GM23338 (cell line): ENCODE measurements at regions not wholly inside any gene's neighbourhood (a gene's known extent, or its start where the extent isn't known, plus 50 kb on each side); places are given as distances from the start of the nearest gene placed in this dataset.

Experiments
- ATAC-seq: fragments of 200-7000 bp; cut with Tn5 transposase; 3 replicates; pipeline ENCODE4 v1.9.1; 2020
- DNase-seq: peaks from one replicate; pipeline ENCODE4 v3.0.0-alpha.2; 2015; ENCODE audit warnings: low spot score
- H2AFZ ChIP-seq: fragments of 200-600 bp; sonication (generic); 2 replicates; pipeline ENCODE4 v1.8.0; 2016; ENCODE audit warnings: antibody characterized with exemption, mild to moderate bottlenecking, moderate library complexity
- H3F3A ChIP-seq: fragments of 200-600 bp; sonication (generic); replicated peaks from 2 replicates; pipeline ENCODE4 v1.8.0; 2017; ENCODE audit warnings: antibody characterized with exemption, mixed run types, low read depth
- H3K27ac ChIP-seq: fragments of 200-600 bp; sonication (generic); 2 replicates; pipeline ENCODE4 v1.6.1; 2016; ENCODE audit warnings: low read depth
- H3K27me3 ChIP-seq: fragments of 200-600 bp; sonication (generic); 2 replicates; pipeline ENCODE4 v1.8.0; 2016; ENCODE audit warnings: mild to moderate bottlenecking, mixed run types, moderate library complexity; ENCODE audit not compliant: insufficient read depth
- H3K36me3 ChIP-seq: fragments of 200-600 bp; sonication (generic); 2 replicates; pipeline ENCODE4 v1.8.0; 2016; ENCODE audit warnings: mild to moderate bottlenecking; ENCODE audit not compliant: insufficient read depth
- H3K4me1 ChIP-seq: fragments of 200-600 bp; sonication (generic); 2 replicates; pipeline ENCODE4 v1.8.0; 2016; ENCODE audit warnings: mild to moderate bottlenecking, moderate library complexity; ENCODE audit not compliant: insufficient read depth
- H3K4me2 ChIP-seq: fragments of 200-600 bp; sonication (generic); 2 replicates; pipeline ENCODE4 v1.7.1; 2017; ENCODE audit warnings: mixed run types
- H3K4me3 ChIP-seq: fragments of 200-600 bp; sonication (generic); 2 replicates; pipeline ENCODE4 v1.6.1; 2016; ENCODE audit warnings: mixed run types
- H3K79me2 ChIP-seq: fragments of 200-600 bp; sonication (generic); replicated peaks from 2 replicates; pipeline ENCODE4 v1.8.0; 2017; ENCODE audit warnings: mild to moderate bottlenecking; ENCODE audit not compliant: insufficient read depth
- H3K9me2 ChIP-seq: fragments of 200-600 bp; sonication (generic); 2 replicates; pipeline ENCODE4 v1.8.0; 2017; ENCODE audit not compliant: insufficient read depth
- H4K20me1 ChIP-seq: fragments of 200-600 bp; sonication (generic); replicated peaks from 2 replicates; pipeline ENCODE4 v1.8.0; 2017; ENCODE audit warnings: mild to moderate bottlenecking; ENCODE audit not compliant: insufficient read depth
- H3K27ac Mint-ChIP-seq: 2 replicates; pipeline ENCODE4 v1.8.0; 2020; ENCODE audit warnings: inconsistent platforms, mild to moderate bottlenecking, moderate library complexity, mixed read lengths
- H3K27me3 Mint-ChIP-seq: 3 replicates; pipeline ENCODE4 v1.8.0; 2022; ENCODE audit warnings: low read depth, mild to moderate bottlenecking, moderate library complexity, mixed read lengths, inconsistent platforms; ENCODE audit not compliant: insufficient read depth, poor library complexity
- H3K36me3 Mint-ChIP-seq: 3 replicates; pipeline ENCODE4 v1.8.0; 2021; ENCODE audit warnings: low read depth, mild to moderate bottlenecking, inconsistent platforms, moderate library complexity, mixed read lengths
- H3K4me1 Mint-ChIP-seq: 3 replicates; pipeline ENCODE4 v1.8.0; 2020; ENCODE audit warnings: mild to moderate bottlenecking, inconsistent platforms, mixed read lengths
- H3K4me3 Mint-ChIP-seq: 3 replicates; pipeline ENCODE4 v1.8.0; 2021; ENCODE audit warnings: moderate library complexity, mild to moderate bottlenecking, inconsistent platforms, mixed read lengths
- H3K9me3 Mint-ChIP-seq: 3 replicates; pipeline ENCODE4 v1.8.0; 2020; ENCODE audit warnings: moderate library complexity, mild to moderate bottlenecking, inconsistent platforms, mixed read lengths
- ETS1 ChIP-seq: IDR thresholded peaks from 2 replicates; pipeline ENCODE4 v1.6.1; 2016; ENCODE audit warnings: antibody characterized with exemption
- EZH2 ChIP-seq: fragments of 200-600 bp; sonication (generic); IDR thresholded peaks from one replicate; pipeline ENCODE4 v1.8.0; 2017; ENCODE audit warnings: antibody characterized with exemption, mild to moderate bottlenecking, low read depth; ENCODE audit not compliant: unreplicated experiment
- EZH2phosphoT487 ChIP-seq: fragments of 200-600 bp; sonication (generic); IDR thresholded peaks from one replicate; pipeline ENCODE4 v1.8.1; 2018; ENCODE audit warnings: antibody characterized with exemption; ENCODE audit not compliant: unreplicated experiment
- JUNB ChIP-seq: IDR thresholded peaks from one replicate; pipeline ENCODE4 v1.6.1; 2016; ENCODE audit warnings: antibody characterized with exemption; ENCODE audit not compliant: unreplicated experiment
- REST ChIP-seq: IDR thresholded peaks from one replicate; pipeline ENCODE4 v1.6.1; 2018; ENCODE audit warnings: antibody characterized with exemption; ENCODE audit not compliant: unreplicated experiment
- STAT1 ChIP-seq: IDR thresholded peaks from one replicate; pipeline ENCODE4 v1.6.1; 2016; ENCODE audit warnings: antibody characterized with exemption; ENCODE audit not compliant: unreplicated experiment
- ZNF114 ChIP-seq: fragments of 250-450 bp; sonication (Bioruptor Pico); IDR thresholded peaks from 2 replicates; pipeline ENCODE4 v1.5.0; 2020; ENCODE audit warnings: mild to moderate bottlenecking, moderate library complexity
- ZNF462 ChIP-seq: fragments of 250-450 bp; sonication (Bioruptor Pico); IDR thresholded peaks from 2 replicates; pipeline ENCODE4 v1.5.0; 2020; ENCODE audit warnings: mild to moderate bottlenecking, moderate library complexity

GRCh38 chr19:30173593-30174356 is 198.4 kb upstream of the ZNF536 start:
- Histone ChIP-seq H3K4me2 (no peak overlapping the region), H3K27me3 (no peaks in the 10 kb centered on the region), H3F3A (no peaks in the 10 kb centered on the region), H3K4me1 (peaks cover 7% of the 10 kb centered on the region; the same call in 1 of the 2 replicates), H3K9me2 (peaks cover 2% of the 10 kb centered on the region; the same call in 1 of the 2 replicates), H2AFZ (no peak overlapping the region), H3K36me3 (no peaks in the 10 kb centered on the region), H3K27ac (no peak overlapping the region), H4K20me1 (no peaks in the 10 kb centered on the region), H3K79me2 (no peaks in the 10 kb centered on the region), H3K4me3 (no peak overlapping the region)
- Mint-ChIP-seq H3K4me1 (peaks cover 7% of the 10 kb centered on the region; the same call in 2 of the 3 replicates), H3K4me3 (no peak overlapping the region), H3K9me3 (peaks cover 4% of the 10 kb centered on the region; the same call in 1 of the 3 replicates), H3K27me3 (peaks cover 10% of the 10 kb centered on the region), H3K36me3 (peaks cover 4% of the 10 kb centered on the region; the same call in 1 of the 3 replicates), H3K27ac (no peak overlapping the region)
- DNase-seq = no peak
- TF ChIP-seq ZNF114 (CRISPR knock-in tag) = no peak
- TF ChIP-seq STAT1 = no peak
- no peak for TF ChIP-seq EZH2phosphoT487
- no peak for TF ChIP-seq EZH2
- TF ChIP-seq ETS1 = no peak
- TF ChIP-seq JUNB = no peak
- TF ChIP-seq ZNF462 (CRISPR knock-in tag) = no peak
- TF ChIP-seq REST = no peak
- ATAC-seq = no peak
